LHCN-M2 (cell line): ENCODE measurements at regions not wholly inside any gene's neighbourhood (a gene's known extent, or its start where the extent isn't known, plus 50 kb on each side); places are given as distances from the start of the nearest gene placed in this dataset.
A peak's percentile ranks its signal among the peaks of the same experiment; 100 is the strongest.

Experiments
- DNase-seq: peaks from one replicate; pipeline ENCODE4 v3.0.0-alpha.2; 2012; ENCODE audit warnings: low read depth

DNA sequence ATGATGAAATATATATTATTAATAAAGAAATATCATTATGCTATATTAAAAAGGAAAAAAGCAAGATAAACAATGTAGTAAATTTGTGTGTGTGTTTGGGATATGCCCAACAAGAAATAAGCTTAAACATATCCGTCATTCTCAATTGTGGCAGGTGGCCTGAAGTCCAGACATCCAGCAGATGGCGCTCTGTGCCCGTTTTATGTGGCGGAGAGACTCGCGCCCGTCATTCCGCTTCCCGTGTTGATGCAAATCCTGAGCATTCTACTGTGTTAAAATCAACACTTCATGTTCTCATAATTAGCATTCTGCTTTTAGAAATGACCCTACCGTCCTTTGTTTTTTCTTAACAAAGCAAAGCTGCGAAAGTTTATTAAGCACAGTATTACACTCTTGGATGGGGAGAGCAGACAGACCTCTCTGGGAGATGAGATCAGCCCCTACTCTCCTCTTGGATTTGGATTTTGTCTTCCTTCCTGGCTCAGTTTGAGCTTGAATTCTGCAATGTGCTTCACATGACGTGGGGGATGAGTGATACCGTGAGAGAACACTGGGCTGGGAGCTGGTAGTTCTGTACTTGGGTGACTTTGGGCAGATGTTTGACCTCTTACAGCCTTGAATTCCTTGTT, 125.8 kb downstream of the MCHR2 start:
- peak; percentile 65 for DNase-seq
